Right lobe of liver (tissue), 4 donors: ENCODE measurements at regions not wholly inside any gene's neighbourhood (a gene's known extent, or its start where the extent isn't known, plus 50 kb on each side); places are given as distances from the start of the nearest gene placed in this dataset.

Experiments used
- CTCF ChIP-seq, 4 donors: fragments of 200-600 bp in 3 of 4; fragments of 450-650 bp in 1 of 4; IDR thresholded peaks; one replicate each; pipeline versions ENCODE4 v1.5.1 to v1.8.0; 2016 to 2022; ENCODE audit warnings: antibody characterized with exemption in 4 of 4, mild to moderate bottlenecking in 2 of 4
- POLR2A ChIP-seq: fragments of 450-650 bp; IDR thresholded peaks from one replicate; pipeline ENCODE4 v1.6.1; 2017; ENCODE audit warnings: antibody characterized with exemption, mild to moderate bottlenecking
- donor health status: DM: no; HTN: no; CAD: no.
- donor health status: DM: no; HTN: no; CAD: no.
- donor health status: DM: no; HTN: yes; CAD: no.

GRCh38 chr13:109869312-109870237, 83.2 kb upstream of the IRS2 start:
- TF ChIP-seq CTCF (IDR thresholded peaks at IDR 0.05) (peak; percentile 11 to 42 (median 26)), POLR2A (no peak)
